ENCODE measurements at regions not wholly inside any gene's neighbourhood (a gene's known extent, or its start where the extent isn't known, plus 50 kb on each side); places are given as distances from the start of the nearest gene placed in this dataset.
"Not testable (repeated sequence)": the region's sequence is repeated elsewhere in the genome, so short reads cannot be mapped to it uniquely, and the experiment has no call there.

DNA sequence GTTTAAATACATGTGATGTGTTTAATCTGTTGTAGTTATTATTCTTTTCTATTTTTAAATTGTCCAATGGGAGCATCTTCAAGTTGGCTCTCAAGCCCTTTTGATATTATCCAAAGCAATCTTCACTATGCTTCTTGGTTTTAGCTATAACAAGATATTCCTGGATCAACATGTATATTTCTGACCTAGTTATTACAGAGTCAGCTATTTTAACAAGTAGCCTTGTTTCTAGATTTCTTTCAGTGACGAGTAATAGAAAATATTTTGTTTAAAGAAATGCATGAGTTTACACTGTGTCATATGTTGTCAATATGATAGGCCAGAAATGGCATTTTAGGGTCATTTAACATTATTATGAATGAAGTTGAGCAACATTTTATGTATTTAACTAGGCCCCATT, 421.8 kb upstream of the MAP2 start:
- no peak for TF ChIP-seq CTCF (IDR thresholded peaks at IDR 0.05)
- ATAC-seq: no peak
- Histone ChIP-seq H3K27me3 (no peaks in the 10 kb centered on the region), H3K27ac (no peak overlapping the region), H3K4me3 (no peak overlapping the region), H3K9me3 (peaks cover 0 to 29% (median 6%) of the 10 kb centered on the region in 11 donors), H3K36me3 (no peaks in the 10 kb centered on the region), H3K4me1 (no peaks in the 10 kb centered on the region)
- no peak for DNase-seq
- WGBS, 2 donors: 76 to 85% methylated on average over 1 of the region's 1 CpG
- intact Hi-C loops (cut with DNase I): no loop called here

- Histone ChIP-seq H3K27me3 (no peaks in the 10 kb centered on the region), H3K4me3 (no peak overlapping the region), H3K27ac (no peak overlapping the region), H3K9me3 (peaks cover 0 to 32% (median 8%) of the 10 kb centered on the region in 11 donors), H3K36me3 (no peaks in the 10 kb centered on the region), H3K4me1 (no peaks in the 10 kb centered on the region)
- no peak for DNase-seq
- intact Hi-C loops (cut with DNase I): no loop called here
- no peak for TF ChIP-seq CTCF (IDR thresholded peaks at IDR 0.05)
- WGBS, 2 donors: 90 to 91% methylated on average over 1 of the region's 1 CpG
- ATAC-seq: no peak
These were observed 418.5 kb upstream of the MAP2 start for GRCh38 chr2:209005371-209005770.

DNA sequence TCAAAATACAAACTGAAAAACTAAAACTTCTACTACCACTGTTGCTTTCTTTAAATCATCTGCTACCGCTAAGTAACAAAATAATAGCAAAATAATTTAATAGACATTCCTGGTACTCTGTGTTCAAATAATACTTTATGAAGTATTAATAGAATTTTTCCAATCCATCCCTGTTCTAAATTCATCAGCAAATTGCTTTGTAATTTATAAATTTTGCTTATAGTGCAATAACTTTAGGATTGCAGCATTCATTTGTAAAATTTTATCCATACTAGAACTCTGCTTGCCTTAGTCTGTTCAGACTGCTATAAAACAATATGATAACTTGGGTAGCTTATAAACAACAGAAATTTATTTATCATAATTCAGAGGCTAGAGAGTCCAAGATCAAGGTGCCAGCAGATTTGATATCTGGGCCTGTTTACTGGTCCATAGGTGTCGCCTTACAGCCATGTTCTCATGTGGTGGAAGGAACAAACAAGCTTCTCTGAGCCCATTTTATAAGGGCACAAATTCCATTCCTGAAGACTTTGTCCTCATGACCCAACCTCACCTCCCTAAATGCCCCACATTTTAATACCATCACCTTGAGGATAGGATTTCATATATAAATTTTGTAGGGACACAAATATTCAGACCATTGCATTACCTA, 415.1 kb upstream of the MAP2 start:
- DNase-seq: no peak
- H3K27me3 ChIP-seq: no peaks in the 10 kb centered on the region
- intact Hi-C loops (cut with DNase I): no loop called here
- peaks cover 0 to 32% (median 8%) of the 10 kb centered on the region in 11 donors for H3K9me3 ChIP-seq
- no peaks in the 10 kb centered on the region for H3K36me3 ChIP-seq
- TF ChIP-seq CTCF (IDR thresholded peaks at IDR 0.05): no peak
- no peak for ATAC-seq
- no peak overlapping the region for H3K4me3 ChIP-seq
- H3K4me1 ChIP-seq: no peaks in the 10 kb centered on the region
- WGBS, 2 donors: 74 to 89% methylated on average over 2 of the region's 2 CpGs
- no peak overlapping the region for H3K27ac ChIP-seq

GRCh38 chr2:209018633-209019032, 405.2 kb upstream of the MAP2 start:
- WGBS, 2 donors: 76 to 78% methylated on average over 6 of the region's 6 CpGs
- H3K9me3 ChIP-seq; H3K27ac ChIP-seq; H3K4me3 ChIP-seq; H3K36me3 ChIP-seq; H3K4me1 ChIP-seq; intact Hi-C loops (cut with DNase I); DNase-seq; H3K27me3 ChIP-seq; ATAC-seq: not testable (repeated sequence)

GRCh38 chr2:209029249-209029648, 394.6 kb upstream of the MAP2 start:
- H3K27ac ChIP-seq: no peak overlapping the region
- H3K9me3 ChIP-seq: peaks cover 0 to 15% (median 0%) of the 10 kb centered on the region in 11 donors
- no peak for TF ChIP-seq CTCF (IDR thresholded peaks at IDR 0.05)
- 92% methylated on average over 1 of the region's 1 CpG for WGBS, 2 donors
- ATAC-seq: no peak
- no peak for DNase-seq
- no peak overlapping the region for H3K4me3 ChIP-seq
- no peaks in the 10 kb centered on the region for H3K36me3 ChIP-seq
- H3K4me1 ChIP-seq: no peaks in the 10 kb centered on the region
- no peaks in the 10 kb centered on the region for H3K27me3 ChIP-seq
- intact Hi-C loops (cut with DNase I): loop anchor here in 1 of 10 donors (1.0 kb wide), 1 partner anchor 31 kb away; no protein-coding TSS in a partner anchor

Data from heart right ventricle (tissue), 16 donors.